Head of caudate nucleus (tissue), 42 donors: ENCODE measurements at regions not wholly inside any gene's neighbourhood (a gene's known extent, or its start where the extent isn't known, plus 50 kb on each side); places are given as distances from the start of the nearest gene placed in this dataset.
A peak's percentile ranks its signal among the peaks of the same experiment; 100 is the strongest.
"Not testable (repeated sequence)": the region's sequence is repeated elsewhere in the genome, so short reads cannot be mapped to it uniquely, and the experiment has no call there.

ENCODE experiments used
- DNase-seq, 42 donors: peaks; one replicate each; pipeline versions ENCODE4 v3.0.0 to v3.0.0-alpha.2; 2020 to 2021; ENCODE audit warnings: mixed read lengths in 7 of 42
- intact Hi-C: fragments of 100-400 bp; cut with DNase I; formaldehyde crosslinking; loops from one replicate; pipeline ENCODE4 v1.15.0; 2022

DNA sequence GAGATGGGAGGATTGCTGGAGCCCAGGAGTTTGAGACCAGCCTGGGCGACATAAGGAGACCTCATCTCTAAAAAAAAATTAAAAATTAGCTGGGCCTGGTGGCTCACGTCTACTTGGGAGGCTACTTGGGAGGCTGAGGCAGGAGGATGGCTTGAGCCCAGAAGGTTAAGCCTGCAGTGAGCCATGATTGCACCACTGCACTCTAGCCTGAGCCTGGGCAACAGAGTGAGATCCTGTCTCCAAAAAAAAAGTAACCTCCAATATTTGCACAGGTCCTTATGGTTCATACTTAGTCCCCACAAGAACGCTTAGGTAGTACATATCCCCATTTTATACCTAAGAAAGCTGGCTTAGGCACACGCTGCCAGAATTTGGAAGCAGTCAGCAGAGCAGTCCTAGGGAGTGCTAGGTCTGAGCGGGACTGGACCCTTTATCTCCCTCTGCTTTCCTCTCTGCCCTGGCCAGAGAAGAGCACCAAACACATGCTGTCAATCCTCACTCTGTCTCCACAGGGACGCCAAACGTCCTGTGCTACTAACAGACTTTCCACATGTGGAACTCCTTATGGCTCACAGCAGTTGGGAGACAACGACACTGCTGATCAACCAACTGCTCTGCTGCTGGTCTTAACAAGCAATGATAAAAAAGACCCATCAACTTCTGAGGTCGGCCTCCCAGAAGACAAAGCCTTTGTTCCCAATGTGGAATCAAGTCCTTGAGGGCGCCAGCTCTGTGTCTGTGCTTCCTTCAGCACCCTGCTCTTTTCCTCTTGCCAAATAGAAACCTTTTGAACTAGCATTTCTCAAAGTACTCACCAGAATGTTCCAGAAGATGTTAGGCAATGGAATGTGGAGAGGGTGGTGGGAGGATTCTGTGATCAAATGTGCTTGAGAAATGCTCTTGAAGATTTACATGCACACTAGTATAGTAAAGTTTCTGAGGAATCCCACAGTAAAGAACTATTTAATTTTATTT, 226.3 kb upstream of the DTNBP1 start:
- DNase-seq, result no peak
- intact Hi-C loops, result no loop called here

DNA sequence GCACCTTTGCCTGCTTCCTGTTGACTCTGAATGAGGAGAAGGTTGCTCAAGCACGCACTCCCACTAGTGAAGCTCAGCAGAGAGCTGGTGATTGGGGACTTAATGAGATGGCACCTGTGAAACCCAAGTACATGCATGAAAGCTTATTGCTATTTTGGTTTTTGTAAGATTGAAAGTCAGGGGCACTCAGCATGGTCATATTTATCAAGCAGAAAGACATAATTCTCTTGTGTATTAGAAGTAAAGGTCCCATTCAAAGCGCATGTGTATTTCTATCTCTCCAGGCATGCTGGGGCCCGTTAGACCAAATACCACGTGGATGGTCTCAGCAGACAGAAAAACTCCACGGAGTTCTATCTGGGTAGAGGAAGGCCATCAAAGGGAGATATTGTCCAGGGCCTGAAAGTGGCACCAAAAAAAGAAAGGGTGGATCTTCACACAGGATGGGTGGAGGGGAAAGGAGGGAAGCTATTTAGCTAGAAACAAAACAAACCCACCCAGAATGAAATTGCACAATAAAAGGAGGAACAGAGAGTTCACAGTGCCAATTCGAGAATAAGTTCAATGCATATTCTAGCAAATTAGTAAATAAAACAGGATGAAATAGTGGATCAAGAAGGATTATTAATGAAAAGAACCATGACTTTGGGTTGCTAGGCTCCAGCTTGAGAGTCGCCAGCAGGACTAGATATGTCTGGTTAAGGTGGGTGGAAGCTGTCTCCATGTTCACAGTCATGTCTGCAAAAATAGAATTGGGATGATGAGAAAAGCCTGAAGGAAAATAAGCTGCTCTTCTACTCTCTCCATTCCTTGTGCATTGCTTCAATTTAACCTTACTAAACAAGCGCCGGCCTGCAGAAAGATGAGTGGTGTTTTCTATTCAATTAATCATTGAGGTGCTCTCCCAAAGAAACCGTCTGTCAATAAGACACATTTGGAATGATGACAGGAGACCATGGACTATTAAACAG, 224.9 kb upstream of the DTNBP1 start:
- intact Hi-C loops, result no loop called here
- peak in 1 of 42 donors; percentile 33 for DNase-seq

DNA sequence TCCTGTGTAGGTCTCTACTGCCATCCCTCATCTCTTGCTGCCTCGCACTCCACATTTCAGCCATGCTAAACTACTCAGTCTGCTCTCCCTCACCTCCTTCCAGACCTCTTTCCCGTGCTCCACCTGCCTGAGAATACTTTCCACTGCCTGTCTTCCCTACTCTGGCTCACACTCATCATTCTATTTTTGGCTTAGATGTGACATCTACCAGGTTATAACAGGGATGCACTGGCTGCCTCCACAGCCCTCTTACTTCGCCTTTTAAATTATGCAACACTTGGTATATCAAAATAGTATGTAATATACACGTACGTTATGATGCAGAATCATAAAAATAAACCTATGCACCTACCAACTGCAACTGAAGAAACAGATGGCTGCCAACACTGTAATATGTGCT, 222.8 kb upstream of the DTNBP1 start:
- DNase-seq, result peak in 7 of 42 donors; percentile 13 to 49 (median 25)
- intact Hi-C loops, result no loop called here

GRCh38 chr6:15883593-15883992, 220.8 kb upstream of the DTNBP1 start:
- not testable (repeated sequence) for DNase-seq

GRCh38 chr6:15882915-15883314, 220.1 kb upstream of the DTNBP1 start:
- intact Hi-C loops, result no loop called here
- no peak for DNase-seq

More at GRCh38 chr6:15883593-15883992, 220.8 kb upstream of the DTNBP1 start:
- intact Hi-C loops, result not testable (repeated sequence)

GRCh38 chr6:15882345-15882744, 219.5 kb upstream of the DTNBP1 start:
- intact Hi-C loops, result no loop called here
- DNase-seq, result no peak

DNA sequence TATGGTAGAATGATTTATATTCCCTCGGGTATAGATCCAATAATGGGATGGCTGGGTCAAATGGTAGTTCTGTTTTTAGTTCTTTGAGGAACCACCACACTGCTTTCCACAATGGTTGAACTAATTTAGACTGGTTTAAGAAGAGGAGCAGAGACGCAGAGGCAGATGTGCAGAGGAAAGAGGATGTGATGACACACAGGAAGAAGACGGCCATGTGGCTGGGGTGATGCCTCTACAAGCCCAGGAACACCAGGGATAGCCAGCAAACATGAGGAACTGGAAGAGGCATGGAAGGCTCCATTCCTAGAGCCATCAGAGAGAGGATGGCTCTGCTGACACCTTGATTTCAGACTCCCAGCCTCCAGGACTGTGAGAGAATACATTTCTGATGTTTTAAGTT, 218.3 kb upstream of the DTNBP1 start:
- DNase-seq, result peak in 4 of 42 donors; percentile 14 to 46 (median 18)
- intact Hi-C loops, result no loop called here

DNA sequence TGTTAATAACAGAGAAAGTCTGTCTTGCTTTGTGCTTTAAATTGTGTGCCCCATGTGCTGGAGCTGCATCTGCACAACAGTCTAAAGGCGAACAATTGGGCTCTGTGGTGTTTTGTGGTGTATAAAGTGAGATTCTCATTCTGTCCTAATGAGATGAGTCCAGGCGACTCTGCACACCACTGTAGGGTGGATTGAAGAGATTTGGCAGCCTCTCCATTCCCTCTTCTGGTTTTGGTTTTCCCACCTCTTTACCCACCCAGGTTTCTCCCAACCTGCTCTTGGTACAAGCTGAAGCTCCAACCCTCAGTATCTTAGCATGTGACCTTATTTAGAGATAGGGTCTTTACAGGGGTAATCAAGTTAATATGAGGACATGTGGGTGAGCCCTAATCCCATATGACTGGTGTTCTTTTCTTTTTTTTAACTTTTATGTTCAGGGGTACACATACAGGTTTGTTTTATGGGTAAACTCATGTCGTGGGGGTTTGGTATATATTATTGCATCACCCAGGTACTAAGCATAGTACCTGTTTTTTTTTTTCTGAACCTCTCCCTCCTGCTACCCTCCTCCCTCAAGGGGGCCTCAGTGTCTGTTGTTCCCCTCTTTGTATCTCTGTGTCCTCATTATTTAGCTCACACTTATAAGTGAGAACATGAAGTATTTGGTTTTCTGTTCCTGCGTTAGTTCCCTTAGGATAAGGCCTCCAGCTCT, 217.6 kb upstream of the DTNBP1 start:
- intact Hi-C loops, result no loop called here
- DNase-seq, result no peak

- DNase-seq, result peak in 13 of 42 donors; percentile 8 to 61 (median 21)
- intact Hi-C loops, result no loop called here
These were observed 216.8 kb upstream of the DTNBP1 start for GRCh38 chr6:15879371-15880261.

DNA sequence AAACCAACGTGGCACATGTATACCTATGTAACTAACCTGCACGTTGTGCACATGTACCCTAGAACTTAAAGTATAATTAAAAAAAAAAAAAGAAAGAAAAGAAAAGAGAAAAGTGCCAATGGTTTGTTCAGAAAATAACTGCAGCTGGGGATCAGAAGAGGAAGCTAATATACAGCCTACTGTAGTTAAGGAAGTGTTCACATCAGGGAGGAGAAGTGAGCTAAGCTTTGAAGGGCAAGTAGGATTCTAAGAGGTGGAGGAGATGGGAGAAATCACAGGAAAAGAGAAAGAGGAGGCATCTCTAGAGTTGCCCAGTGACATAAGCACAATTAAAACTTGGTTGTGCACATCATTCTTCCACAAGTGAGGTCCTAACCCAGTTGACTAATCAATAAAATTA, 214.4 kb upstream of the DTNBP1 start:
- intact Hi-C loops, result no loop called here
- no peak for DNase-seq

DNA sequence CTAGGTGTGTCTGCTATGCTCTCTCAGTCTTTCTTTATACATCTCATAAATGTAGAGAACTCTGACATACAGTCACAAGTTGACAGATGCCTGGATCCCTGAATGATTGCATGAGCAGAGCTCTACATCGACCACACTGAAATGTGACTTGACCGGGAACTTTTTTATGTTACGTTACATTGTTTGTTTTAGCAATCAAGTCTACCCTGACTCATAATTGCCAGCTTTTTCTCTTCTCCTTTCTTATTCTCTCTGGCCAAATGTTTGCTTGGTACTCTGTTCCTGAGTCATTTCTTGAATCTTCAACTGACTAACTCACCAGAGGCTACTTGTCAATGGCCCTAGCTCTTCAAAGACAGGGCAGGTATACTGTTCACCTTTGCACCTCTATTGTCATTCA, 213.6 kb upstream of the DTNBP1 start:
- intact Hi-C loops, result no loop called here

DNA sequence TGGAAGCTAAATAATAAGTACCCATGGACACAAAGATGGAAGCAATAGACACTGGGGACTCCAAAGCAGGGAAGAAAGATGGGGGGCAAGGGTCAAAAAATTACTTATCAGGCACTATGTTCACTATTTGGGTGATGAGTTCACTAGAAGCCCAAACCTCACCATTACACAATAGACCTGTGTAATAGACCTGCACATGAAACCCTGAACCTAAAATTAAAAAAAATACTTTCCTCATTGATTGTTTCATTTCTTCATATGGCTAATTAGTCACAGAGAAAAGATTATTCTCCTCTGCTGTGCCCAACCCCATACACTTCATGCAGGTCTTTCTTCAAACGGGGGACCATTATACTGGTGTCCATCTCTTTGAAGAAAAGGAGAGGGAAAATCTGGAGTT, 213.0 kb upstream of the DTNBP1 start:
- intact Hi-C loops, result no loop called here
- no peak for DNase-seq

More for the DNA sequence above, 213.6 kb upstream of the DTNBP1 start:
- no peak for DNase-seq

GRCh38 chr6:15874821-15875220, 212.0 kb upstream of the DTNBP1 start:
- intact Hi-C loops, result no loop called here
- DNase-seq, result no peak

DNA sequence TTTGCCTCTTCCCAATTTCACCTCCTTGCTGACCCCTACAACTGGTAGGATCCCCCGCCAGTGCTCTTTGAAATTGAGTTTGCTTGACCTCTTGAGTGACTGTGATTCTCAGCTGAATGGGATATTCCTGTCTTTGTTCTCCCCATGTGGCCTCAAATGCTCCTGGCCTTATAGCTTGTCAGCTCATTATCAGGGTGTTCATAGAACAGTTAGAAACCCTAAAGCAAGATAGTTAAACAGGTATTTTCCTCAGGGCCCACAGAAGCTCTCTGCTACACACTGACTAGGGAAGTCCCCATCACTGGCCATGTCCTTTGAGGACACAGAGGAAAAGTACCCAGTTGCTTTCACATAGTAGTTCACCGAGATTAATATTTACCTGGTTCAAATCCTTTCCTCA, 211.5 kb upstream of the DTNBP1 start:
- intact Hi-C loops, result no loop called here
- no peak for DNase-seq

DNA sequence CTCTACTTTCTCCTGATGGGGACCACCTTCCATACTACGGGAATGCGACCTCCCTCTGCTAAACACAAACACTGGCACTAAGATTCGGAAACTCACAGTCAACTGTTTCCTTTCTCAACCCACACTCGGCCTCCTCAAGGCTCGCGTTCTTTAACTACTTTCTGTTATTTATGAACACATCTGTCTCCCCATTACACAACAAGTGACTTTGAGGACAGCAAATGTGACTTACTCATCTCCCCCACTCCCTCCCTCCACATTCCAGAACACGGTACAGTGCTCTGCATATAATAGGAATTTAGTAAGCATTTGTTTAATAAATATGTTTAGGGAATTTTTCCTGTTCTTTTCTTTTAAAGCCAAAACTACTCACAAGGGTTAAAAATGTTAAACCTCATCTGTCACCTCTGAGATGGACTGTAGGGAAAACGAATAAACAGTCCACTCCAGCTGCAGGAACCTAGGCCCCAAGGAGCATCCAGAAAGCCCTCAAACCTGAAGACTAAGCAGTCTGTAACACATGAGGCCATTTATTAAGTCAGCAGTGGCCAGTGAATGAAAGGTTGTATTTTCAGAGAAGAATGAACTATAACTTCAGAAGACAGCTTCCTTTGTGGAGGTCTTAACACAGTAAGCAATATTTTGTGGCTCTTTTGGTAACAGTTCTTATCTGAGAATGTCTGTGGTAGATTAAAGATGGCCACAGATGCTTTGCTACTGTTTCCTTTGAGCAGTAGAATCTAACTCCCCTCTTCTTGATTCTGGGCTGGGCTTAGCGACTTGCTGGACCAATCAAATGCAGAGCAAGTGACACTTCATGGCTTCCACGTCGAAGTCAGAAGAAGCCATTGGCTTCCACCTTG, 209.6 kb upstream of the DTNBP1 start:
- DNase-seq, result no peak

DNA sequence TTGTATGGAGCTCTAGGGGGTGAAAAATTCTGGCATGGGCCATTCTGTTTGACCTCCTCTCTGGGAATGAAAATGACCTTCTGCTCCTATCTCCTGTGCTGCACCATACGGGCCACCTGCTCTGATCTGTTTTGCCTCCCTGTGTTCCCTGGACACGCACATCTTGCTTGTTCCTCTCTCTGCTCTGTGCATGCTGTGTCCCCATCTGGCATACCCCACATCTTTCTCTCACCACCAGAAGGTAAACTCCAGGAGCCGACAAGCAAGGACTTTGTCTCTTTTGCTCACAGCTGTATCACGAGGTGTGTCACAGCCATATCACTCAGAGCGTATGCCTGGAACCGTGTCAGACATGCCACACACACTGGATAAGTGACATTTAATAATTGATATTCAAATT, 208.4 kb upstream of the DTNBP1 start:
- intact Hi-C loops, result no loop called here
- DNase-seq, result no peak

More for the DNA sequence above, 209.6 kb upstream of the DTNBP1 start:
- intact Hi-C loops, result no loop called here
